OCI-LY7 (cell line): ENCODE measurements at regions not wholly inside any gene's neighbourhood (a gene's known extent, or its start where the extent isn't known, plus 50 kb on each side); places are given as distances from the start of the nearest gene placed in this dataset.

Experiments used
- BruUV-seq: library from RNA; stranded (reverse); fragments of 400-500 nt; replicated peaks from 2 replicates; lab custom pipeline; 2021; lab: Mats Ljungman, UMichigan
- CTCF ChIA-PET: fragments of 300-600 bp; sonication (Branson Sonifier 250); formaldehyde crosslinking; loops from one replicate; lab custom pipeline; 2022; ENCODE audit warnings: antibody characterized with exemption; ENCODE audit not compliant: unreplicated experiment; lab: Charles Lee
- POLR2A ChIA-PET: fragments of 300-600 bp; sonication (Branson Sonifier 250); formaldehyde crosslinking; loops from one replicate; lab custom pipeline; 2022; ENCODE audit warnings: antibody characterized with exemption; lab: Charles Lee
- DNase-seq: peaks from one replicate; pipeline ENCODE4 v3.0.0-alpha.2; 2015; ENCODE audit warnings: low spot score
- H2AFZ ChIP-seq: fragments of 200-600 bp; sonication (generic), shearing (Covaris generic); 2 replicates; pipeline ENCODE4 v1.6.1; 2014; ENCODE audit warnings: mild to moderate bottlenecking, antibody characterized with exemption, low read length, moderate library complexity
- H3K27ac ChIP-seq: fragments of 200-600 bp; sonication (generic); 2 replicates; pipeline ENCODE4 v1.5.1; 2014; ENCODE audit warnings: mixed run types, low read depth, mild to moderate bottlenecking, moderate library complexity, low read length, inconsistent platforms; ENCODE audit not compliant: poor library complexity, severe bottlenecking
- H3K36me3 ChIP-seq: fragments of 200-600 bp; sonication (generic); 2 replicates; pipeline ENCODE4 v1.6.1; 2014; ENCODE audit warnings: mild to moderate bottlenecking, antibody characterized with exemption, low read length, moderate library complexity, mixed read lengths; ENCODE audit not compliant: insufficient read depth
- H3K4me1 ChIP-seq: fragments of 200-600 bp; sonication (generic); 2 replicates; pipeline ENCODE4 v1.5.1; 2014; ENCODE audit warnings: mild to moderate bottlenecking, low read length; ENCODE audit not compliant: insufficient read depth, poor library complexity, severe bottlenecking
- H3K4me2 ChIP-seq: fragments of 200-600 bp; sonication (generic); 2 replicates; pipeline ENCODE4 v1.6.1; 2014; ENCODE audit warnings: mild to moderate bottlenecking, low read length
- H3K4me3 ChIP-seq: fragments of 200-600 bp; sonication (generic); 2 replicates; pipeline ENCODE4 v1.5.1; 2014; ENCODE audit warnings: mild to moderate bottlenecking, low read depth, low read length; ENCODE audit not compliant: poor library complexity, severe bottlenecking
- H3K79me2 ChIP-seq: fragments of 200-600 bp; sonication (generic); 2 replicates; pipeline ENCODE4 v1.6.1; 2016; ENCODE audit warnings: low read depth, mild to moderate bottlenecking, low read length, moderate library complexity, mixed read lengths; ENCODE audit not compliant: insufficient read depth
- H3K9me2 ChIP-seq: fragments of 200-600 bp; sonication (generic); 2 replicates; pipeline ENCODE4 v1.6.1; 2016; ENCODE audit warnings: mild to moderate bottlenecking, low read length, mixed read lengths; ENCODE audit not compliant: insufficient read depth
- H3K9me3 ChIP-seq: fragments of 200-600 bp; sonication (generic); 2 replicates; pipeline ENCODE4 v1.6.1; 2014; ENCODE audit warnings: mild to moderate bottlenecking, mixed run types, low read length, mixed read lengths
- H4K20me1 ChIP-seq: fragments of 200-600 bp; sonication (generic); 2 replicates; pipeline ENCODE4 v1.6.1; 2014; ENCODE audit warnings: mild to moderate bottlenecking, antibody characterized with exemption, low read length, moderate library complexity, mixed read lengths; ENCODE audit not compliant: insufficient read depth
- CTCF ChIP-seq: fragments of 200-600 bp; sonication (generic); conservative IDR thresholded peaks from 2 replicates; pipeline ENCODE4 v1.5.1; 2014; ENCODE audit warnings: mild to moderate bottlenecking, antibody characterized with exemption, low read length, moderate library complexity, mixed read lengths
- EZH2phosphoT487 ChIP-seq: fragments of 200-600 bp; sonication (generic); IDR thresholded peaks from 2 replicates; pipeline ENCODE4 v1.6.1; 2018; ENCODE audit warnings: low read depth, borderline replicate concordance, mild to moderate bottlenecking, mixed run types, antibody characterized with exemption, low read length, moderate library complexity, mixed read lengths
- intact Hi-C: fragments of 100-400 bp; cut with micrococcal nuclease; formaldehyde crosslinking; loops from one replicate; pipeline ENCODE4 v1.10.0; 2022; ENCODE audit not compliant: unreplicated experiment

GRCh38 chr14:96686126-96686525 is 111.1 kb upstream of the VRK1 start:
- DNase-seq: no peak
- Histone ChIP-seq H2AFZ (no peak overlapping the region), H3K9me3 (no peaks in the 10 kb centered on the region), H3K9me2 (no peaks in the 10 kb centered on the region), H3K79me2 (no peaks in the 10 kb centered on the region), H3K27ac (no peak overlapping the region), H3K36me3 (no peaks in the 10 kb centered on the region), H3K4me3 (no peak overlapping the region), H3K4me1 (no peaks in the 10 kb centered on the region), H4K20me1 (no peaks in the 10 kb centered on the region), H3K4me2 (no peak overlapping the region)
- ChIA-PET CTCF (no interaction called here), POLR2A (interaction anchor here (1.0 to 1.2 kb wide), 3 partner anchors 9 to 183 kb away, joined by 3 read pairs; no protein-coding TSS in a partner anchor)
- intact Hi-C loops: no loop called here
- no peak for TF ChIP-seq CTCF
- no TSS peak for BruUV-seq

- H3K36me3 ChIP-seq: no peaks in the 10 kb centered on the region
- no peak overlapping the region for H2AFZ ChIP-seq
- H3K4me3 ChIP-seq: no peak overlapping the region
- TF ChIP-seq EZH2phosphoT487: no peak
- TF ChIP-seq CTCF: no peak
- H4K20me1 ChIP-seq: no peaks in the 10 kb centered on the region
- BruUV-seq: no TSS peak
- H3K4me1 ChIP-seq: no peaks in the 10 kb centered on the region
- no peaks in the 10 kb centered on the region for H3K79me2 ChIP-seq
- CTCF ChIA-PET: no interaction called here
- POLR2A ChIA-PET: no interaction called here
- intact Hi-C loops: no loop called here
- no peaks in the 10 kb centered on the region for H3K9me3 ChIP-seq
- DNase-seq: no peak
- H3K4me2 ChIP-seq: no peak overlapping the region
- no peaks in the 10 kb centered on the region for H3K9me2 ChIP-seq
- no peak overlapping the region for H3K27ac ChIP-seq
Observed at GRCh38 chr14:96688629-96689028, 108.6 kb upstream of the VRK1 start.

- Histone ChIP-seq H3K9me2 (no peaks in the 10 kb centered on the region), H2AFZ (no peak overlapping the region), H3K4me3 (no peak overlapping the region), H3K36me3 (no peaks in the 10 kb centered on the region), H3K4me1 (no peaks in the 10 kb centered on the region), H3K4me2 (no peak overlapping the region), H4K20me1 (no peaks in the 10 kb centered on the region), H3K9me3 (no peaks in the 10 kb centered on the region), H3K79me2 (no peaks in the 10 kb centered on the region), H3K27ac (no peak overlapping the region)
- ChIA-PET CTCF (no interaction called here), POLR2A (interaction anchor here (0.7 kb wide), 1 partner anchor 1281 kb away, joined by 3 read pairs; no protein-coding TSS in a partner anchor)
- no TSS peak for BruUV-seq
- no peak for DNase-seq
- intact Hi-C loops: no loop called here
- TF ChIP-seq EZH2phosphoT487: no peak
Observed at GRCh38 chr14:96690713-96691383, 106.3 kb upstream of the VRK1 start.
